ENCODE measurements at regions not wholly inside any gene's neighbourhood (a gene's known extent, or its start where the extent isn't known, plus 50 kb on each side); places are given as distances from the start of the nearest gene placed in this dataset.

DNA sequence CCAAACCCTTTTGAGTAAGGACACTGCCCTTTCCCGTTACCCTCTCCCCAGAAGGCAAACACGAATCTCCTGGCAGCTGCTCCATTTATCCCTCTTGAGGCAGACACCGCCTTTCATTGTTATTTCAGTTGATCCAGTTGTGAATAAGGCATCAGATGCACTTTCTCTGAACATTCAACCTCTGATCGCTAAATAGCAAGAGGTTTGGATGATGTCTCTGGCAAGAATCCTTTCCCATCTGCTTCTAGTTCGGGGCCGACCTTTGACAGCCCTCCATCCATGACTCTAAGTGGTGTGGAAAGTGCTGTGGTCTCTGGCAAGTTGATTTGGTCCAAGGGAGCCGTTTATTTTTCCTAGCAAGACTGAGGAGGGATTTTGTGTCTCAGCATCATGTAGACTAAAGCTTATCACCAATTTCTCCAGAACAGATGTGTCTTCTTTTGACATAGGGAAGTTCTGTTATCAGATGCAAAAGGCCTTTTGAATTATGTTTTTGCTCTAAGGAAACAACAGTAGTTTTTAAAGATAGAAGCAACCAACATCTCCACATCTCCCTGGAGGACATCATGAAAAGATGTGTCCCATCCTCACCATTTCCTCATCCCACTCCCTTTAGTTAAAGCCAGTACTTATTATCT is 123.6 kb downstream of the CCDC34 start:
- TF ChIP-seq, protein P1, sequence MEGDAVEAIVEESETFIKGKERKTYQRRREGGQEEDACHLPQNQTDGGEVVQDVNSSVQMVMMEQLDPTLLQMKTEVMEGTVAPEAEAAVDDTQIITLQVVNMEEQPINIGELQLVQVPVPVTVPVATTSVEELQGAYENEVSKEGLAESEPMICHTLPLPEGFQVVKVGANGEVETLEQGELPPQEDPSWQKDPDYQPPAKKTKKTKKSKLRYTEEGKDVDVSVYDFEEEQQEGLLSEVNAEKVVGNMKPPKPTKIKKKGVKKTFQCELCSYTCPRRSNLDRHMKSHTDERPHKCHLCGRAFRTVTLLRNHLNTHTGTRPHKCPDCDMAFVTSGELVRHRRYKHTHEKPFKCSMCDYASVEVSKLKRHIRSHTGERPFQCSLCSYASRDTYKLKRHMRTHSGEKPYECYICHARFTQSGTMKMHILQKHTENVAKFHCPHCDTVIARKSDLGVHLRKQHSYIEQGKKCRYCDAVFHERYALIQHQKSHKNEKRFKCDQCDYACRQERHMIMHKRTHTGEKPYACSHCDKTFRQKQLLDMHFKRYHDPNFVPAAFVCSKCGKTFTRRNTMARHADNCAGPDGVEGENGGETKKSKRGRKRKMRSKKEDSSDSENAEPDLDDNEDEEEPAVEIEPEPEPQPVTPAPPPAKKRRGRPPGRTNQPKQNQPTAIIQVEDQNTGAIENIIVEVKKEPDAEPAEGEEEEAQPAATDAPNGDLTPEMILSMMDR (IDR thresholded peaks at IDR 0.05): no peak
- no peak for TF ChIP-seq POLR2A (IDR thresholded peaks at IDR 0.05)
